ENCODE measurements at regions not wholly inside any gene's neighbourhood (a gene's known extent, or its start where the extent isn't known, plus 50 kb on each side); places are given as distances from the start of the nearest gene placed in this dataset.

- TF ChIP-seq, protein P1, sequence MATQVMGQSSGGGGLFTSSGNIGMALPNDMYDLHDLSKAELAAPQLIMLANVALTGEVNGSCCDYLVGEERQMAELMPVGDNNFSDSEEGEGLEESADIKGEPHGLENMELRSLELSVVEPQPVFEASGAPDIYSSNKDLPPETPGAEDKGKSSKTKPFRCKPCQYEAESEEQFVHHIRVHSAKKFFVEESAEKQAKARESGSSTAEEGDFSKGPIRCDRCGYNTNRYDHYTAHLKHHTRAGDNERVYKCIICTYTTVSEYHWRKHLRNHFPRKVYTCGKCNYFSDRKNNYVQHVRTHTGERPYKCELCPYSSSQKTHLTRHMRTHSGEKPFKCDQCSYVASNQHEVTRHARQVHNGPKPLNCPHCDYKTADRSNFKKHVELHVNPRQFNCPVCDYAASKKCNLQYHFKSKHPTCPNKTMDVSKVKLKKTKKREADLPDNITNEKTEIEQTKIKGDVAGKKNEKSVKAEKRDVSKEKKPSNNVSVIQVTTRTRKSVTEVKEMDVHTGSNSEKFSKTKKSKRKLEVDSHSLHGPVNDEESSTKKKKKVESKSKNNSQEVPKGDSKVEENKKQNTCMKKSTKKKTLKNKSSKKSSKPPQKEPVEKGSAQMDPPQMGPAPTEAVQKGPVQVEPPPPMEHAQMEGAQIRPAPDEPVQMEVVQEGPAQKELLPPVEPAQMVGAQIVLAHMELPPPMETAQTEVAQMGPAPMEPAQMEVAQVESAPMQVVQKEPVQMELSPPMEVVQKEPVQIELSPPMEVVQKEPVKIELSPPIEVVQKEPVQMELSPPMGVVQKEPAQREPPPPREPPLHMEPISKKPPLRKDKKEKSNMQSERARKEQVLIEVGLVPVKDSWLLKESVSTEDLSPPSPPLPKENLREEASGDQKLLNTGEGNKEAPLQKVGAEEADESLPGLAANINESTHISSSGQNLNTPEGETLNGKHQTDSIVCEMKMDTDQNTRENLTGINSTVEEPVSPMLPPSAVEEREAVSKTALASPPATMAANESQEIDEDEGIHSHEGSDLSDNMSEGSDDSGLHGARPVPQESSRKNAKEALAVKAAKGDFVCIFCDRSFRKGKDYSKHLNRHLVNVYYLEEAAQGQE (IDR thresholded peaks at IDR 0.05; ENCODE audit: low read depth): no peak
- TF ChIP-seq EGR1 (IDR thresholded peaks at IDR 0.05; ENCODE audit: low read depth) (no peak), CEBPB (IDR thresholded peaks at IDR 0.05; ENCODE audit: low read depth) (no peak), ZFX (IDR thresholded peaks at IDR 0.05) (no peak)
These were observed 279.5 kb downstream of the KIF2B start (continued) for GRCh38 chr17:54102246-54102645.

- DNase-seq (ENCODE audit: low read depth, low spot score) (no peak), ATAC-seq (no peak)
- Histone ChIP-seq H2AFZ (ENCODE audit: low read depth, low read length, poor library complexity, severe bottlenecking) (no peak overlapping the region), H3K27ac (ENCODE audit: low read depth, low read length) (no peak overlapping the region), H3K4me2 (ENCODE audit: low read length) (no peak overlapping the region), H3K9me2 (ENCODE audit: insufficient read depth) (no peaks in the 10 kb centered on the region), H3K79me2 (ENCODE audit: insufficient read depth, low read length) (no peaks in the 10 kb centered on the region), H4K20me1 (ENCODE audit: insufficient read depth) (no peaks in the 10 kb centered on the region), H3K4me1 (ENCODE audit: control insufficient read depth in 1 of 2, insufficient read depth in 2 of 2, low read length in 2 of 2) (no peaks in the 10 kb centered on the region), H3K4me3 (replicated peaks in 1 of 2; ENCODE audit: low read depth in 1 of 2, low read length in 2 of 2) (no peak overlapping the region), H3K36me3 (ENCODE audit: control insufficient read depth in 1 of 2, insufficient read depth in 2 of 2, low read length in 2 of 2) (no peaks in the 10 kb centered on the region), H3K9ac (ENCODE audit: low read length) (no peak overlapping the region), H3K9me3 (ENCODE audit: control insufficient read depth in 1 of 2, insufficient read depth in 1 of 2, low read depth in 1 of 2, low read length in 2 of 2) (peaks cover 42 to 60% of the 10 kb centered on the region in 2 experiments; a peak in 2 of 4 replicates), H3K27me3 (ENCODE audit: insufficient read depth, low read length) (no peaks in the 10 kb centered on the region)
- RAD21 ChIA-PET (ENCODE audit: low non-redundant PET in 1 of 2, low total read pairs in 2 of 2, uncharacterized antibody in 2 of 2, unreplicated experiment in 2 of 2): no interaction called here
- CTCF ChIA-PET: no interaction called here
- no peak for TF ChIP-seq POLR2A (IDR thresholded peaks at IDR 0.05; ENCODE audit: borderline replicate concordance, extremely low read depth, insufficient read depth, insufficient read length)
- TF ChIP-seq, protein P1 (IDR thresholded peaks at IDR 0.05; ENCODE audit: low read depth): no peak
- TF ChIP-seq FOSL1 (IDR thresholded peaks at IDR 0.05; ENCODE audit: low read depth): no peak
- TF ChIP-seq CBX3 (IDR thresholded peaks at IDR 0.05; ENCODE audit: low read depth): no peak
- POLR2A ChIA-PET: no interaction called here
- intact Hi-C loops (cut with micrococcal nuclease): no loop called here
- BruUV-seq (replicated peaks): no TSS peak
These were observed 288.8 kb downstream of the KIF2B start for GRCh38 chr17:54111576-54111975.
